B cell (primary cell): ENCODE measurements at regions not wholly inside any gene's neighbourhood (a gene's known extent, or its start where the extent isn't known, plus 50 kb on each side); places are given as distances from the start of the nearest gene placed in this dataset.

ENCODE experiments used
- CTCF ChIP-seq: fragments of 200-600 bp; IDR thresholded peaks from one replicate; pipeline ENCODE4 v1.8.0; 2022; ENCODE audit warnings: antibody characterized with exemption, mild to moderate bottlenecking
- EZH2 ChIP-seq: IDR thresholded peaks from 2 replicates; pipeline ENCODE4 v1.6.1; 2012; ENCODE audit warnings: borderline replicate concordance, low read depth, mild to moderate bottlenecking, moderate library complexity, low read length; ENCODE audit not compliant: insufficient read depth, poor library complexity, severe bottlenecking

- TF ChIP-seq CTCF: no peak
- no peak for TF ChIP-seq EZH2
Observed at GRCh38 chr13:18739310-18739709, 442.3 kb downstream of the TUBA3C start.
